Spinal cord (tissue), 9 donors: ENCODE measurements at regions not wholly inside any gene's neighbourhood (a gene's known extent, or its start where the extent isn't known, plus 50 kb on each side); places are given as distances from the start of the nearest gene placed in this dataset.
A peak's percentile ranks its signal among the peaks of the same experiment; 100 is the strongest.

Experiments
- DNase-seq, 6 donors: peaks; one replicate each; pipeline versions ENCODE4 v3.0.0 to v3.0.0-alpha.2; 2013 to 2015; ENCODE audit warnings: low spot score in 6 of 6, low read depth in 4 of 6
- H3K27ac ChIP-seq: one replicate; pipeline ENCODE4 v1.5.1; 2013; ENCODE audit warnings: low read depth, low read length, control low read depth
- H3K27me3 ChIP-seq: one replicate; pipeline ENCODE4 v1.6.1; 2013; ENCODE audit warnings: low read length; ENCODE audit not compliant: control insufficient read depth, insufficient read depth
- H3K36me3 ChIP-seq: one replicate; pipeline ENCODE4 v1.6.1; 2013; ENCODE audit warnings: low read length; ENCODE audit not compliant: control insufficient read depth, insufficient read depth
- H3K4me1 ChIP-seq: one replicate; pipeline ENCODE4 v1.6.1; 2013; ENCODE audit warnings: low read length; ENCODE audit not compliant: control insufficient read depth, insufficient read depth
- H3K4me3 ChIP-seq: one replicate; pipeline ENCODE4 v1.5.1; 2013; ENCODE audit warnings: low read depth, low read length, control low read depth
- H3K9me3 ChIP-seq: one replicate; pipeline ENCODE4 v1.6.1; 2013; ENCODE audit warnings: low read length; ENCODE audit not compliant: control insufficient read depth, insufficient read depth
- WGBS: methylation state at CpG from one replicate; pipeline ENCODE4 v1.1.5; 2013; ENCODE audit warnings: missing lambda C conversion rate; ENCODE audit not compliant: insufficient coverage; 5-methylcytosine and 5-hydroxymethylcytosine counted together
- donor health status: healthy.

GRCh38 chr5:145708169-145708568, 127.0 kb downstream of the PRELID2 start:
- H3K27me3 ChIP-seq, result no peaks in the 10 kb centered on the region
- DNase-seq, result no peak

GRCh38 chr5:145704724-145705123, 130.4 kb downstream of the PRELID2 start:
- Histone ChIP-seq H3K4me1 (no peaks in the 10 kb centered on the region), H3K36me3 (no peaks in the 10 kb centered on the region), H3K27me3 (no peaks in the 10 kb centered on the region), H3K9me3 (no peaks in the 10 kb centered on the region), H3K27ac (no peak overlapping the region), H3K4me3 (no peak overlapping the region)
- WGBS, result 100% methylated on average over 1 of the region's 3 CpGs
- DNase-seq, result no peak

More at GRCh38 chr5:145708169-145708568, 127.0 kb downstream of the PRELID2 start:
- Histone ChIP-seq H3K27ac (no peak overlapping the region), H3K4me1 (no peaks in the 10 kb centered on the region), H3K9me3 (no peaks in the 10 kb centered on the region), H3K4me3 (no peak overlapping the region), H3K36me3 (no peaks in the 10 kb centered on the region)

- Histone ChIP-seq H3K36me3 (no peaks in the 10 kb centered on the region), H3K27ac (no peak overlapping the region), H3K4me3 (no peak overlapping the region), H3K27me3 (no peaks in the 10 kb centered on the region), H3K9me3 (no peaks in the 10 kb centered on the region), H3K4me1 (no peaks in the 10 kb centered on the region)
- DNase-seq, result peak in 1 of 6 donors; percentile 13
- 90% methylated on average over 4 of the region's 4 CpGs for WGBS
These were observed 131.3 kb downstream of the PRELID2 start for GRCh38 chr5:145703856-145704255.

- DNase-seq, result peak in 1 of 6 donors; percentile 6
- Histone ChIP-seq H3K27ac (no peak overlapping the region), H3K36me3 (no peaks in the 10 kb centered on the region), H3K27me3 (no peaks in the 10 kb centered on the region), H3K4me3 (no peak overlapping the region), H3K4me1 (no peaks in the 10 kb centered on the region), H3K9me3 (no peaks in the 10 kb centered on the region)
- WGBS, result no CpG with 5 or more reads among the region's 3 CpGs
These were observed 133.7 kb downstream of the PRELID2 start for GRCh38 chr5:145701404-145701803.

GRCh38 chr5:145699846-145700245, 135.3 kb downstream of the PRELID2 start:
- H3K9me3 ChIP-seq, result no peaks in the 10 kb centered on the region
- H3K27me3 ChIP-seq, result no peaks in the 10 kb centered on the region
- H3K36me3 ChIP-seq, result no peaks in the 10 kb centered on the region
- WGBS, result 100% methylated on average over 1 of the region's 2 CpGs
- H3K27ac ChIP-seq, result no peak overlapping the region
- DNase-seq, result no peak
- H3K4me3 ChIP-seq, result no peak overlapping the region
- H3K4me1 ChIP-seq, result no peaks in the 10 kb centered on the region

GRCh38 chr5:145697251-145697990, 137.7 kb downstream of the PRELID2 start:
- Histone ChIP-seq H3K4me3 (no peak overlapping the region), H3K27me3 (no peaks in the 10 kb centered on the region), H3K9me3 (no peaks in the 10 kb centered on the region), H3K27ac (no peak overlapping the region), H3K4me1 (no peaks in the 10 kb centered on the region), H3K36me3 (no peaks in the 10 kb centered on the region)
- WGBS, result 76% methylated on average over 3 of the region's 4 CpGs
- DNase-seq, result no peak

GRCh38 chr5:145689235-145689634, 145.9 kb downstream of the PRELID2 start:
- Histone ChIP-seq H3K4me3 (no peak overlapping the region), H3K36me3 (no peaks in the 10 kb centered on the region), H3K27ac (no peak overlapping the region), H3K4me1 (no peaks in the 10 kb centered on the region), H3K27me3 (no peaks in the 10 kb centered on the region), H3K9me3 (no peaks in the 10 kb centered on the region)
- 50% methylated on average over 2 of the region's 3 CpGs for WGBS
- DNase-seq, result peak in 1 of 6 donors; percentile 53

- Histone ChIP-seq H3K36me3 (no peaks in the 10 kb centered on the region), H3K4me1 (no peaks in the 10 kb centered on the region), H3K27ac (no peak overlapping the region), H3K4me3 (no peak overlapping the region), H3K9me3 (no peaks in the 10 kb centered on the region), H3K27me3 (no peaks in the 10 kb centered on the region)
- no CpG with 5 or more reads among the region's 4 CpGs for WGBS
- no peak for DNase-seq
These were observed 147.2 kb downstream of the PRELID2 start for GRCh38 chr5:145687943-145688342.

GRCh38 chr5:145685417-145685816, 149.7 kb downstream of the PRELID2 start:
- WGBS, result 67% methylated on average over 1 of the region's 1 CpG
- Histone ChIP-seq H3K4me3 (no peak overlapping the region), H3K4me1 (no peaks in the 10 kb centered on the region), H3K27me3 (no peaks in the 10 kb centered on the region), H3K36me3 (no peaks in the 10 kb centered on the region), H3K27ac (no peak overlapping the region), H3K9me3 (no peaks in the 10 kb centered on the region)
- no peak for DNase-seq

- DNase-seq, result no peak
- Histone ChIP-seq H3K27me3 (no peaks in the 10 kb centered on the region), H3K4me1 (no peaks in the 10 kb centered on the region), H3K27ac (no peak overlapping the region), H3K36me3 (no peaks in the 10 kb centered on the region), H3K4me3 (no peak overlapping the region), H3K9me3 (no peaks in the 10 kb centered on the region)
- WGBS, result 100% methylated on average over 2 of the region's 2 CpGs
These were observed 151.7 kb downstream of the PRELID2 start for GRCh38 chr5:145683431-145683830.
